NCI-H345 (cell line): ENCODE measurements at regions not wholly inside any gene's neighbourhood (a gene's known extent, or its start where the extent isn't known, plus 50 kb on each side); places are given as distances from the start of the nearest gene placed in this dataset.

Source experiments
- DNase-seq: peaks from one replicate; lab custom pipeline; 2025; lab: John Stamatoyannopoulos, UW

DNA sequence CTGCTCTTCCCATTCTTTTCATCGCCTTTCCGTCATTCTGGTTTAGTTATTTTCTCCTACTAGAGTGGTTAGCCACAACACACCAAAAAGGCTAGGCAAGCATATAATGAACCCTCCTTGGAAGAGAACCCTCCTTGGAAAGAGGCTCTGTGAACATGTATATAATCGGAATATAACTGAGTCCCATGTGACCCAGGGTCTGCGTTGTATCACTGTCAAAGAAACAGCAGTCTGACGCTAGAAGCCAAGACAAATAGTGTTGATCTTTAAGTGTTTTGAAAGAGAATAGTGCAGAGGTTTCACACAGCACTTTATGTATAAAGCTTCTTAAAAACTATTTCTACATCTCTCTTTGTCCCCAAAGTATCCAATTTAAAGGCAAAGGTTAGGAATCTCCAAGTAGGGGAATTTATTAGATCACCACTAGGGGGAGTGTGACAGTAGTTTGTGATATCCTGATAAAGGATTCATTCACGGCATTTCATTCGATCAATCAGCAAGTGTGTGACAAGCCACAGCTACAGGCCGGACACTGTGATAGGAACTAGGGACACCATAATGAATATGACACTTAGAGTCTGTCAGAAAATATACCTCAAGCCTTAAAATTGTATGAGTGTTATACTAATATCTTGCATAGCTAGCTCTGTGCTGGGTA lies 395.3 kb downstream of the CD109 start:
- DNase-seq = peak; percentile 37

DNA sequence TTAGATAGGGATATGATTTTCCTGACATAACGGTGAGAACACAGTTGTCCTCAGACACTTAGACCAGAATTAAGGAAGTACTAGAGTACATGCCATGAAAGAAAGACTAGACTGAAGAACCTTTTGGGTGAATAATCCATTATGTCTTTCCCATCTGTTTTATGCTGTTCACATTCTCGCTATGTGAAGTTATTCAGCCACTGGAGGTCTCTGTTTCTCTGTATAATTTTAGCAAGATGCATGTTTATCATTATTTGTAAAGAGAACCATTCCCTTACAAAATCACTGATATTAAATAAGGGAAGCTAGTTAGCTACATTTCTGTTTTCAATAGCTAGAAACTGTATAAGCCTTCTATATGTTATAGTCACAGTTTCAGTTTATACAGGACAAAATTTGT lies 391.9 kb downstream of the CD109 start:
- DNase-seq = no peak

DNA sequence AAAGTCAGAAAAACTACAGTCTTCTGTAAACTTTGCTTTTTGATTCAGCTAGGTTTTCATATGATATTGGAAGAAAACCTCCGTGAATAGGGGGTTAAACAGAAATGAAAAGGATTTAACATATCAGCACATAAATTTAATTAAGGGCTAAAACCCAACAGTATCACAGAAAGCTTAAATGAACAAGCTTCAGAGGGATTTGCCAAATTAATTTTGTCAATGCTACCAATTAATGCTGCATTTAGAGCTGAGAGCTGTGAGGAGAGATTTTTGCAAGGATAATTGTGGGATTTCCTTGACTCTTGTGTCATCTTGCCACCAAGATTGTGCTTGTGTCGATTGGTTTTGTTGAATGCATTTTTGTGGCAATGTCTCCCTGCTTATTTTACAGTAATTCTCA lies 379.9 kb downstream of the CD109 start:
- no peak for DNase-seq

- no peak for DNase-seq
Observed at GRCh38 chr6:74075323-74075722, 379.3 kb downstream of the CD109 start.

- DNase-seq = no peak
Observed at GRCh38 chr6:74074645-74075044, 378.6 kb downstream of the CD109 start.

DNA sequence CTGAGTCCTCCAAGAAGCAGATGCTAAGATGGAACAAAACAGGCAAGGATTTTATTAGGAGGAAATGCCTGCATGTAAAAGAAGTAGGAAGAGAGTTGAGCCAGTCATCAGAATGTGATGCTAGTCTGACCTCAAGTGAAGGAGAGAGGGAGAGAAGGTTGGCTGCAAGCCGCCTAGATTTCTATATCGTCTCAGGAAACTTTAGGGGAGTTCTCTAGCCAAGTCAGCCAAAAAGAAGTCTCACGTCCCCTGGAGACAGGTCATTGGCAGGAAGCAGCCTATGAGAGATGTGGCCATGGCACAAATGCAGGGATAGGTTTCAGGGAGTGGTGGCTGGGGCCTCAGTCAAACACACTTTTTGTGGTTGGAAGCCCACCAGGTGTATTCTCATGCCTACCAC lies 378.0 kb downstream of the CD109 start:
- DNase-seq = no peak

DNA sequence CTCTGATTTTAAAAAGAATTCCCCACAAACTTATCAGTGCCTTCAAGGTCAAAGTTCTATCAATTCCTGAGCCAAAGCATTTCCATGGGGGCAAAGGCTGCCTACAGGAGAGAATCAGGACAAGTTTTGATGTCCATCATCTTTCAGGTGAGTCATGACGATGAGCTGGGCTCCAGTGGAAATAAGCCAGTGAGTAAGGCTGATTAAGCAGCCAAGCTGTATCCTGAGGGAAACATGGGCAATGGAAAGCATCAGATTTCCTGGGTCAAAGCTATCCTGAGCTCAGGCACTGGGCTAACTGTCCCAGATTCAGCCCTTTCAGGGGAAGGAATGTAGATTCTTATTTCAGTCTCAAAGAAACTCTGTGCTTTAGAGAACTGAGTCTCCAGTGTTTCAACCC lies 377.4 kb downstream of the CD109 start:
- DNase-seq = no peak

DNA sequence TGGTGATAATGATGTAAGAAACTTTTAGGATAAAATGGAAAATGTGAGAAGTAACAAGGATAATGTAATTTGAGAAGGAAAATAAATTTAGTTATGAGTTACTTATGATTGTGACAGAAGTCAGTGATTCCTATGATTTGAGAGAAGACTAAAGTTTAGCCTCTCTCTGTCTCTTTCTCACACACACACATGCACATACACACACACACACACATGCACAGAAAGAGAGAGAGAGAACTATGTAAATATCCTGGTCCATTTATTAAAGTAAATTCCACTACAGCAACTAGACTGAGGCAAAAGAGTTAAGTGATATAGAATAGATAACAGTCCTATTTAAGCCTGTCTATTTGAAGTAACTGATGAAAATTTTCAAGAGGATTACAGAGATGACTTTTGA lies 375.2 kb downstream of the CD109 start:
- DNase-seq = no peak

GRCh38 chr6:74070711-74071110 lies 374.7 kb downstream of the CD109 start:
- no peak for DNase-seq

DNA sequence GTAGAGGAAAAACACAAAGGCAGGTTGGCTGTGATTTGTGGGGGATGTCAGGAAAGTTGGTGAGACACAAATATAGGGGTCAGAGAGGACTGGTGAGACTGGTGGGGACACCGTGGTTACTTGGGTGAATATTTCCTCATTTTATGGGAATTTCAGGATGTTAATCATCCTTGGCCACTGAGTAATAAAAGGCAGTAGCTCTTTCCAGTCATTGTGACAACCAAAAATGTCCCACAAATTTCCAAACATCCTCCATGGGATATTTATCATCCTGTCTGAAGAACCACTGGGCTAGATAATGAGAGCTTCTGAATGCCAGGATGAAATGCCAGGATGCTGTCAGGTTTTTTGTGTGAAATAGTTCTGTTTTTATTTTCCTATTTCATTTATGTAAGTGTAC lies 374.1 kb downstream of the CD109 start:
- no peak for DNase-seq

DNA sequence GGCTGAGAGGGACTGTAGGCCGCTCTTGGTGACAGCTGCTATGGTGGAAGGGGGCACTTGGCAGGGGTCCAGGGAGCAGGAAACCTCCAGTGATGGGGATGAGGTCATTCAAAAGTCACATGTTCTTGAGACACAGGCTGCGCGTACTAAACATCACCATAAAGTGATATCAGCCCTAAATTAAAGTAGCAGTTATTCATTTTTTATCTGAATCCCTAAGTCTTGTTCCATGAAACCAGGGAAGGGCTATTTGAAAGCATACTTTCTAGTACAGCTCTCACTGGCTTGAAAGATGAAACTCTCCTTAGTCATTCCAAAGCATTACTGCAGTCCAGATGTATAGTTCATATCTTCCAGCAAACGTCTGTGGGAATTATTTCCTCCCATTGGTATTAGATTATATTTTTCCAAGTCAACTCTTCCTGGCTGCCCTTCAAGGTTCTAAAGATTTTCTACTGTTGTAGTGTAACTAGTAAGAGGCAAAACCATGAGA lies 373.1 kb downstream of the CD109 start:
- no peak for DNase-seq

DNA sequence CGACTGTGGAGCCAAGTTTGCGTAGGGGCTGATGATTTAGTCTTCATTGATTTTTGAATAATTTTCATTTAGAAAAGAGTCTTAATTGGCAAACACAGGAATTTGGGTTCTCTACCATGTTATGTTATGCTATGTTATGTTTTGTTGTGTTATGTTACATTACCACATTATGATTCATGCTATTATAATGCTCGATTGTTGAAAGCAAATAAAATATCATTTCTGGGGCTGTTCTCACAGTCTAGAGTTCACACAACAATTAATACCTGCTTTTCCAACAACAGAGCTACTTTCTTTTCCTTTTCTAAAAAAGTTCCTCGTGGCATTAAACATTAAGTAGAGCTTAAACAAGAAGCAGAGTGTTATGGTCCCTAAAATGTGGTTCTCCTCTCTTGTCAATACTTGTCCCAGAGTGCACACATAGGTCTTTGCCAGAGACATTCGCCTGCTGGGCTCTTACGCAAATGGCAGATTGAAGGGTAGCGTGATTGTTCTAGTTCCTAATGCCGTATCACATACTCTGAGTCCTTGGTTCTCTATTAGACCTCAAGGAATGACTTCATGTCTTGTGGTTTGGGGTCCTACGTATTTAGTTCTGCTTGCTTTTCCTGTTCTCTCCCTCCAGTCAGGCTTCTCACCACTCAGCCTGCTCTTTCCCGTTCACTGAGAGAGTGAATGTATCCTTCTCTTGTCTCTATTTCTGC lies 370.3 kb downstream of the CD109 start:
- DNase-seq = no peak

- no peak for DNase-seq
Observed at GRCh38 chr6:74065705-74066104, 369.7 kb downstream of the CD109 start.

- DNase-seq = no peak
Observed at GRCh38 chr6:74063391-74063790, 367.4 kb downstream of the CD109 start.

- no peak for DNase-seq
Observed at GRCh38 chr6:74061201-74061600, 365.2 kb downstream of the CD109 start.

DNA sequence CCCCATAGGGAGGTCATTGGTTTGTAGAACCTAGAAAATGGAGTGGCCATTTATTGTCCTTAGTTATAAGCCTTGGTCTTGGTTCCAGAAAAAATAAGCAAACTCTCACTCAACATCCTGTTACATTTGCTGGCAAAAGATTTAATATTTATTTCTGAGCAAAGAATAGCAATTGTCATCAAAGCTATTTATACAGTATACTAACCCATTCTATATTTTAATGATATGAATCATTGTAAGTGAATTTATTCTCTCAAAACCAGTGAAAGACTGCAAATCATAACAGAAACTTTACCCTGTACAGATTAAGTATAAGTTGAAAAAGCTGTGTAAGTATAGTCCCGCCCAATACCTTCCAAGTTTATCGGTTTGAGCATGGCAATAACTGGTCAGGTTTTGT lies 364.4 kb downstream of the CD109 start:
- DNase-seq = no peak

- no peak for DNase-seq
Observed at GRCh38 chr6:74058606-74059005, 362.6 kb downstream of the CD109 start.

DNA sequence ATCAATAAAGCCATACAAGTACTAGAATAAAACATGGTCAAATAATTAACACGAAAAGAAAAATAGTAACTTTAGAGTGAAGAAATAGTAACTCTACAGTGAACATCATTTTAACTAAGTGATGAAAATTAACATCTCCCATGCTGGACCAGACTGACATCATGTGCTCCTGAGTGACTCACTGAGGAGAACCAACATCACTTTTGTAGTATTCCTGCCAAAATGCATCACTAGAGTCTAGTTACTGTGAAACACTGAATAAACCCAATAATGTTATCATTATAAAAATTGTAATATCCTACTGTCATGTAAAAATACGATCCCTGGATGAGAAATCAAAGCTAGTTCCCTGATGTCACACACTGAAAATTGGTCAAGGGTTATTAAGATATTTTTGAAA lies 361.3 kb downstream of the CD109 start:
- DNase-seq = no peak

DNA sequence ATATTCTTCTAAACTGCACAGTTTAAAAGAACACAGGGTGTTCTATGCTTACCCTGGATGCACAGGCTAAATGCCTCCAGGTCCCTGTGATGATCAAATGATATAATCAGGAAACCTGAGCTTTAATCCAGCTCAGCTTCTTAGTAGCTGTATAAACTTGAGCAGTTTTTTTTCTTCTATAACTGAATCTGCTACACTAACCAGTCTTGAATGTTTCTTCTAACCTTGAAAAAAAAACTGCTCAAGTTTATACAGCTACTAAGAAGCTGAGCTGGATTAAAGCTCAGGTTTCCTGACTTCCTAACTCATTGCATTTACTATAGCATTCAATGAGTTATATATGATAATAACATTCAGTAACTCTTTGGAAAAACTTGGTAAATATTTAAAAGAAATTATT lies 358.2 kb downstream of the CD109 start:
- no peak for DNase-seq

DNA sequence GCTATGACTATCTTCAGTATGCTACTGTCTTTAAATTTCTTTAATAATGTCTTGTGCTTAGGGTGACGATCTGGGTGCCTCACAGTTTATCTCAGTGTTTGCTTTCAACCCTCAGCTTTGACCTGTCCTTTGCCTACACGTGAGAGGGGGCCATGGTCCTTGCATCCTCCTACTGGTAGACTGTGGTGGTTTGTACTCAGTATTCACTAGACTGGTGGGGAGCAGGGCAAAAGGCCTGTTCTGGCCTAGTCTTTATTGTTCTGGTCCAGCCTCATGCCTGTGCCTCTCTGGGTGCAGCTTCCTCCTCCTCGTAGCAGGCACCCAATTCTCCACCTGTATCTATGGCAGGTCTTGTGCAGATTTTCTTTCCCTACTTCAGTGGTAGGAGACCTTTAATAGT lies 354.9 kb downstream of the CD109 start:
- DNase-seq = no peak

DNA sequence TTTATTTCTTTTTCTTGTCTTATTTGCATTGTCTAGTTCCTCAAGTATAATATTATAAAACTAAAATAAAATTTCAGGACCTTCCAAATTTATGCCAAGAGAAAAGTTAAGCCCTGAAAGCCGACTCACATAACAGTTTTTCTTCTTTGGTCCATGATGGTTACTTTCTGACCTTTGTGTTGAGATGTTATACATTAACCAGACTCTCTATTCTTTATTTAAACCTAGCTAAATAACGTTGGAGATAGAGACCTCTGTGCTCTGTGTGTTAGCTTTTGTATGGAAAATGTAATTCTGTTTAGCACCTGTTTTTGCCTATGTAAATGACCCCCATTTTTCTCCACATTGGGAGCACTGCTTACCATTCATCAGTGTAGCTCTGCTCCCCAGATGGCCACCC lies 352.4 kb downstream of the CD109 start:
- no peak for DNase-seq

- DNase-seq = no peak
Observed at GRCh38 chr6:74044417-74045096, 348.6 kb downstream of the CD109 start.

GRCh38 chr6:74041420-74041819 lies 345.4 kb downstream of the CD109 start:
- no peak for DNase-seq
